Testis (tissue), 2 donors: ENCODE measurements at regions not wholly inside any gene's neighbourhood (a gene's known extent, or its start where the extent isn't known, plus 50 kb on each side); places are given as distances from the start of the nearest gene placed in this dataset.

Source experiments
- DNase-seq: peaks from one replicate; pipeline ENCODE4 v3.0.0-alpha.2; 2019
- H3K27ac ChIP-seq, 2 donors: fragments of 200-600 bp; sonication (generic); one replicate each; pipeline ENCODE4 v1.5.1; 2019
- H3K27me3 ChIP-seq: fragments of 200-600 bp; sonication (generic); one replicate; pipeline ENCODE4 v1.5.1; 2019
- H3K36me3 ChIP-seq: fragments of 200-600 bp; sonication (generic); one replicate; pipeline ENCODE4 v1.5.1; 2017; ENCODE audit warnings: low read depth; ENCODE audit errors: missing control alignments
- H3K4me1 ChIP-seq: fragments of 200-600 bp; sonication (generic); one replicate; pipeline ENCODE4 v1.5.1; 2019
- H3K4me3 ChIP-seq, 2 donors: fragments of 200-600 bp; sonication (generic); one replicate each; pipeline ENCODE4 v1.5.1; 2017 to 2019
- H3K9me3 ChIP-seq: fragments of 200-600 bp; sonication (generic); one replicate; pipeline ENCODE4 v1.5.1; 2017
- POLR2A ChIP-seq: fragments of 450-650 bp; IDR thresholded peaks from one replicate; pipeline ENCODE4 v1.6.1; 2017; ENCODE audit warnings: antibody characterized with exemption, mild to moderate bottlenecking, moderate library complexity
- WGBS, 2 donors: methylation state at CpG; one replicate each; pipeline ENCODE4 v1.1.5; 2018; 5-methylcytosine and 5-hydroxymethylcytosine counted together
- intact Hi-C: fragments of 100-400 bp; cut with DNase I; formaldehyde crosslinking; loops from one replicate; pipeline ENCODE4 v1.15.1; 2023; ENCODE audit warnings: low total_unique reads
- TF ChIP-seq, protein P1 (sequence below), 3 experiments: fragments of 450-650 bp in 2 of 3; fragments of 200-600 bp in 1 of 3; sonication (generic) in 1 of 3; IDR thresholded peaks; one replicate each; pipeline ENCODE4 v1.5.1; 2016 to 2019; ENCODE audit warnings: antibody characterized with exemption in 3 of 3, mild to moderate bottlenecking in 2 of 3, moderate library complexity in 1 of 3

DNA sequence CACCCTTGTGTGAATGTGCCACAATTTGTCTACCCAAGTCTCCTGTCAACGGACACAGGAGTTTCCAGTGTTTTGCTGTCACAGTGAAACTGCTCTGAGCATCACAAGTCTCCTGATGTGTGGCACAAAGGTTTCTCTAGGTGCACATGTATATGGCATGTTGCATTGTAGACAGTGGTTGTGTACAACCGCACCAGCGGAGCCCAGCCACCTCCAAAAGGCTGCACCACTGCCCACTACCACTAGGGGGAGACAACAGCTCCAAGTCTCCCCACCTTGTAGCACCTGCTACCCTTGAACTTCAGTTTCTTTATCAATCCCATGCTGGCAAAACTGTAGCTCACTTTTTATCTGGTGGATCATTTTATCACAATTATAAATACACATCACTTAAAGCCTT is 95.5 kb upstream of the ZNF469 start:
- no peak overlapping the region for H3K4me3 ChIP-seq
- no peaks in the 10 kb centered on the region for H3K9me3 ChIP-seq
- 81 to 94% methylated on average over 3 of the region's 3 CpGs for WGBS, 2 donors
- H3K4me1 ChIP-seq: peaks cover 6% of the 10 kb centered on the region
- TF ChIP-seq, protein P1, sequence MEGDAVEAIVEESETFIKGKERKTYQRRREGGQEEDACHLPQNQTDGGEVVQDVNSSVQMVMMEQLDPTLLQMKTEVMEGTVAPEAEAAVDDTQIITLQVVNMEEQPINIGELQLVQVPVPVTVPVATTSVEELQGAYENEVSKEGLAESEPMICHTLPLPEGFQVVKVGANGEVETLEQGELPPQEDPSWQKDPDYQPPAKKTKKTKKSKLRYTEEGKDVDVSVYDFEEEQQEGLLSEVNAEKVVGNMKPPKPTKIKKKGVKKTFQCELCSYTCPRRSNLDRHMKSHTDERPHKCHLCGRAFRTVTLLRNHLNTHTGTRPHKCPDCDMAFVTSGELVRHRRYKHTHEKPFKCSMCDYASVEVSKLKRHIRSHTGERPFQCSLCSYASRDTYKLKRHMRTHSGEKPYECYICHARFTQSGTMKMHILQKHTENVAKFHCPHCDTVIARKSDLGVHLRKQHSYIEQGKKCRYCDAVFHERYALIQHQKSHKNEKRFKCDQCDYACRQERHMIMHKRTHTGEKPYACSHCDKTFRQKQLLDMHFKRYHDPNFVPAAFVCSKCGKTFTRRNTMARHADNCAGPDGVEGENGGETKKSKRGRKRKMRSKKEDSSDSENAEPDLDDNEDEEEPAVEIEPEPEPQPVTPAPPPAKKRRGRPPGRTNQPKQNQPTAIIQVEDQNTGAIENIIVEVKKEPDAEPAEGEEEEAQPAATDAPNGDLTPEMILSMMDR (IDR thresholded peaks at IDR 0.05): peak in 2 of 3 experiments; percentile 61 to 64
- TF ChIP-seq POLR2A: no peak
- H3K36me3 ChIP-seq: no peaks in the 10 kb centered on the region
- no peaks in the 10 kb centered on the region for H3K27me3 ChIP-seq
- no peak overlapping the region for H3K27ac ChIP-seq
- peak; percentile 48 for DNase-seq
- intact Hi-C loops: no loop called here

DNA sequence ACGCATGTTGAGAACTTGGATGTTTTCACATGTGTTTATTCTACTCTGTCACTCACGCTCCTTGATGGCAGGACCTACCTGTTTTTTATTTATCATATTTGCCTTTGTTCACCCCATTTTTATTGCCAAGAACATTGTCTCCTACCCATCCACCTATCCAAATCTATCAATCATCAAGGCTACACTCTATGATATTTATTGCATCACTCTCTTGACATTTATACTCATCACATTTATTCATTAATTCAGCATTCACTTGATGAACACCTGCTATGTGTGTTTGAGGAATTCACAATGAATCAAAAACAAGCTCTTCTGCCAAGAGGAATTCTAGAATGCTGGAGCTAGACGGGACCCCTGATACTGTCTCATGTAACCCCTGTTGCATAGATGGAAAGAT is 94.5 kb upstream of the ZNF469 start:
- DNase-seq: no peak

DNA sequence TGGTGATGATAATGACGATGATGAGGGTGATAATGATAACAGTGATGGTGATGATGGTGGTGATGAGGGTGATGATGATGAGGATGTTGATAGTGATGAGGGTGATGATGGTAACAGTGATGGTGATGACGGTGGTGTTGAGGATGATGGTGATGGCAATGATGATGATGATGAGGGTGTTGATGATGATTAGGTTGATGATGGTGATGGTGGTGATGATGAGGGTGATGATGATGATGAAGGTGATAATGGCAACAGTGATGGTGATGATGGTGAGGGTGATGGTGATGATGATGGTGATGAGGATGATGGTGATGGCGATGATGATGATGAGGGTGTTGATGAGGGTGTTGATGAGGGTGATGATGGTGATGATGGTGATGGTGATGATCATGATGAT is 93.8 kb upstream of the ZNF469 start:
- Histone ChIP-seq H3K4me3 (no peak overlapping the region), H3K36me3 (no peaks in the 10 kb centered on the region), H3K27ac (no peak overlapping the region), H3K9me3 (no peaks in the 10 kb centered on the region), H3K27me3 (no peaks in the 10 kb centered on the region), H3K4me1 (no peaks in the 10 kb centered on the region)
- WGBS, 2 donors: 92 to 93% methylated on average over 3 of the region's 3 CpGs
- intact Hi-C loops: no loop called here
- TF ChIP-seq, protein P1 (IDR thresholded peaks at IDR 0.05): no peak
- TF ChIP-seq POLR2A: no peak
- DNase-seq: no peak

More for the DNA sequence above, 94.5 kb upstream of the ZNF469 start:
- TF ChIP-seq, protein P1 (IDR thresholded peaks at IDR 0.05): no peak
- no peak for TF ChIP-seq POLR2A
- WGBS, 2 donors: 85 to 90% methylated on average over 3 of the region's 3 CpGs
- no peaks in the 10 kb centered on the region for H3K9me3 ChIP-seq
- H3K27me3 ChIP-seq: no peaks in the 10 kb centered on the region
- no peaks in the 10 kb centered on the region for H3K4me1 ChIP-seq
- H3K36me3 ChIP-seq: no peaks in the 10 kb centered on the region
- H3K4me3 ChIP-seq: no peak overlapping the region
- intact Hi-C loops: no loop called here
- H3K27ac ChIP-seq: no peak overlapping the region

DNA sequence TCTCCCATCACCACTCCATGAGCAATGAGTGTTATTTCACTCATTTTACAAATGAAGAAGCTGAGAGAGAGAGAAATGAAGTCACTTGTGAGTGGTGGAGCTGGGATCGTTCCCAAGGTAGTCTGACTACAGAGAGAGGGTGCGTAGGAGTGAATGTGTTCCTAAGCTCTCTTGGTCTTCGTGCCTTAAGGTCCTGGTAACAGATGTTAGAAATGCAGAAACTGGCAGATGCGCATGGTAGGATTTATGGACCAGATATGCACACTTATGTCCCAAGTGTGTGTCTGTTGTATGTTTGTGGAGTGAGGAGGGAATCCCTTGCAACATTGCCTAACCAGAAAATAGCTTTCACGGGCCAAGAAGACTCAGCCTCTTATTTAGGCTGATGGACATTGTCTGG is 93.2 kb upstream of the ZNF469 start:
- 59 to 69% methylated on average over 5 of the region's 5 CpGs for WGBS, 2 donors
- no peak overlapping the region for H3K27ac ChIP-seq
- intact Hi-C loops: no loop called here

DNA sequence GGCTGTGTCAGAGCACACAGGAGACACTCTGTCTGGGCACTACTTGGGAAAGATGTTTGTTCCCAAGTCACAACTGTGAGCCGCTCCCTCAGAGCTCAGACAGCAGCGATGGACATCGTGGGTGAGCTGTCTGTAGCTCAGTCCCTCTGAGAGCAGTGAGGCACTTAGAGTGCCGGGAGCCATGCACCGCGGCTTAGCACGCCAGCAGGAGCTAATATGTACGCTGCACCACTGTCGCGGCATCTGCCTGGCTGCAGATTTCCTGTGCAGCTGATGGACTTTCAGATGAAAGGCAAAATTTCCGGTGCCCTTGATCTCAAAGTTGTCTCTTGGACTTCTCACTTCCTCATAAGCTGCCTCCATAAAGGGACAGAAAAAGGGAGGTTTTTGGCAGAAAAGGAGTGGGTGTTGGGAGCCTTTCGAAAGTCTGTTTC is 92.8 kb upstream of the ZNF469 start:
- H3K27me3 ChIP-seq: no peaks in the 10 kb centered on the region
- intact Hi-C loops: no loop called here
- H3K4me1 ChIP-seq: no peaks in the 10 kb centered on the region
- WGBS, 2 donors: 63 to 64% methylated on average over 5 to 12 of the region's 12 CpGs
- TF ChIP-seq, protein P1 (IDR thresholded peaks at IDR 0.05): no peak
- no peak for TF ChIP-seq POLR2A
- DNase-seq: no peak
- H3K27ac ChIP-seq: no peak overlapping the region
- H3K36me3 ChIP-seq: no peaks in the 10 kb centered on the region
- no peak overlapping the region for H3K4me3 ChIP-seq
- H3K9me3 ChIP-seq: no peaks in the 10 kb centered on the region

More for the DNA sequence above, 93.2 kb upstream of the ZNF469 start:
- TF ChIP-seq, protein P1 (IDR thresholded peaks at IDR 0.05): no peak
- TF ChIP-seq POLR2A: no peak
- no peaks in the 10 kb centered on the region for H3K4me1 ChIP-seq
- no peaks in the 10 kb centered on the region for H3K27me3 ChIP-seq
- H3K9me3 ChIP-seq: no peaks in the 10 kb centered on the region
- H3K4me3 ChIP-seq: no peak overlapping the region
- no peak for DNase-seq
- H3K36me3 ChIP-seq: no peaks in the 10 kb centered on the region
